Spleen (tissue), 7 donors: ENCODE measurements at regions not wholly inside any gene's neighbourhood (a gene's known extent, or its start where the extent isn't known, plus 50 kb on each side); places are given as distances from the start of the nearest gene placed in this dataset.

Source experiments
- CTCF ChIP-seq, 11 experiments: fragments of 200-600 bp in 7 of 11; fragments of 450-650 bp in 4 of 11; sonication (generic) in 4 of 11; IDR thresholded peaks in 8 of 11; conservative IDR thresholded peaks in 3 of 11; 1 replicate in 7 of 11; 2 replicates in 4 of 11; pipeline versions ENCODE4 v1.4.0 to v1.8.0; 2016 to 2021; ENCODE audit warnings: antibody characterized with exemption in 11 of 11, inconsistent platforms in 4 of 11, mild to moderate bottlenecking in 1 of 11
- POLR2AphosphoS5 ChIP-seq, 3 donors: sonication (generic); formaldehyde crosslinking; IDR thresholded peaks; one replicate each; pipeline ENCODE4 v1.5.1; 2017; ENCODE audit warnings: antibody characterized with exemption in 3 of 3
- donor health status: DM: no; HTN: no; CAD: no; lungs with moderate emphysema.
- donor health status: DM: no; HTN: no; CAD: no.
- donor health status: DM: no; HTN: no; CAD: no.

- TF ChIP-seq POLR2AphosphoS5 (IDR thresholded peaks at IDR 0.05) (no peak), CTCF (IDR thresholded peaks at IDR 0.05 in 8 of 11, conservative IDR thresholded peaks at IDR 0.05 in 3 of 11) (no peak)
Measured at GRCh38 chr2:56026828-56027227, 103.2 kb upstream of the EFEMP1 start.
